Type B pancreatic cell (in vitro differentiated cells): ENCODE measurements at regions not wholly inside any gene's neighbourhood (a gene's known extent, or its start where the extent isn't known, plus 50 kb on each side); places are given as distances from the start of the nearest gene placed in this dataset.
"Not testable (repeated sequence)": the region's sequence is repeated elsewhere in the genome, so short reads cannot be mapped to it uniquely, and the experiment has no call there.

ENCODE experiments used
- DNase-seq: peaks from one replicate; pipeline ENCODE4 v3.0.0; 2021; ENCODE audit warnings: mixed read lengths; ENCODE audit not compliant: unreplicated experiment; ENCODE audit errors: extremely low spot score
- H3K27ac Mint-ChIP-seq: 2 replicates; pipeline ENCODE4 v1.8.0; 2021; ENCODE audit warnings: mild to moderate bottlenecking, mixed read lengths
- H3K27me3 Mint-ChIP-seq: 2 replicates; pipeline ENCODE4 v1.8.0; 2021; ENCODE audit warnings: mixed read lengths
- H3K36me3 Mint-ChIP-seq: 2 replicates; pipeline ENCODE4 v1.8.0; 2021; ENCODE audit warnings: mixed read lengths
- H3K4me1 Mint-ChIP-seq: one replicate; pipeline ENCODE4 v1.8.0; 2021; ENCODE audit warnings: mixed read lengths; ENCODE audit not compliant: unreplicated experiment
- H3K4me3 Mint-ChIP-seq: 2 replicates; pipeline ENCODE4 v1.8.0; 2021; ENCODE audit warnings: mild to moderate bottlenecking, mixed read lengths
- H3K9me3 Mint-ChIP-seq: 2 replicates; pipeline ENCODE4 v1.8.0; 2021; ENCODE audit warnings: mixed read lengths
- CTCF ChIP-seq: fragments of 200-600 bp; sonication (generic); conservative IDR thresholded peaks from 2 replicates; pipeline ENCODE4 v1.5.0; 2021; ENCODE audit warnings: antibody characterized with exemption, mild to moderate bottlenecking

GRCh38 chr16:22710326-22710725 lies 103.6 kb upstream of the HS3ST2 start:
- Mint-ChIP-seq H3K27ac (no peak overlapping the region), H3K4me1 (no peaks in the 10 kb centered on the region), H3K4me3 (no peak overlapping the region), H3K36me3 (no peaks in the 10 kb centered on the region), H3K27me3 (peaks cover 11% of the 10 kb centered on the region), H3K9me3 (no peaks in the 10 kb centered on the region)
- TF ChIP-seq CTCF: no peak
- DNase-seq: no peak

GRCh38 chr16:22711847-22712246 lies 102.1 kb upstream of the HS3ST2 start:
- no peak for DNase-seq
- H3K9me3 Mint-ChIP-seq: no peaks in the 10 kb centered on the region
- H3K4me3 Mint-ChIP-seq: no peak overlapping the region
- H3K27ac Mint-ChIP-seq: no peak overlapping the region
- H3K36me3 Mint-ChIP-seq: no peaks in the 10 kb centered on the region
- TF ChIP-seq CTCF: no peak
- H3K27me3 Mint-ChIP-seq: peaks cover 5% of the 10 kb centered on the region
- H3K4me1 Mint-ChIP-seq: no peaks in the 10 kb centered on the region

- Mint-ChIP-seq H3K36me3 (no peaks in the 10 kb centered on the region), H3K27ac (no peak overlapping the region), H3K27me3 (peaks cover 5% of the 10 kb centered on the region), H3K4me3 (no peak overlapping the region), H3K4me1 (no peaks in the 10 kb centered on the region), H3K9me3 (no peaks in the 10 kb centered on the region)
- DNase-seq: no peak
- no peak for TF ChIP-seq CTCF
These were observed 101.5 kb upstream of the HS3ST2 start for GRCh38 chr16:22712471-22712870.

- not testable (repeated sequence) for H3K4me1 Mint-ChIP-seq, H3K36me3 Mint-ChIP-seq, DNase-seq, H3K27ac Mint-ChIP-seq, H3K4me3 Mint-ChIP-seq, H3K9me3 Mint-ChIP-seq
- H3K27me3 Mint-ChIP-seq: peaks cover 21% of the 10 kb centered on the region
These were observed 95.4 kb upstream of the HS3ST2 start for GRCh38 chr16:22718598-22718997.

GRCh38 chr16:22719945-22720344 lies 94.0 kb upstream of the HS3ST2 start:
- H3K4me3 Mint-ChIP-seq: no peak overlapping the region
- no peak for TF ChIP-seq CTCF
- DNase-seq: no peak
- peaks cover 26% of the 10 kb centered on the region for H3K27me3 Mint-ChIP-seq
- no peaks in the 10 kb centered on the region for H3K4me1 Mint-ChIP-seq
- no peaks in the 10 kb centered on the region for H3K36me3 Mint-ChIP-seq
- no peak overlapping the region for H3K27ac Mint-ChIP-seq
- H3K9me3 Mint-ChIP-seq: no peaks in the 10 kb centered on the region

- Mint-ChIP-seq H3K9me3 (no peaks in the 10 kb centered on the region), H3K36me3 (no peaks in the 10 kb centered on the region), H3K27ac (no peak overlapping the region), H3K4me3 (no peak overlapping the region), H3K4me1 (no peaks in the 10 kb centered on the region), H3K27me3 (peaks cover 32% of the 10 kb centered on the region)
- DNase-seq: no peak
- no peak for TF ChIP-seq CTCF
These were observed 92.4 kb upstream of the HS3ST2 start for GRCh38 chr16:22721511-22722100.

GRCh38 chr16:22722551-22723541 lies 91.1 kb upstream of the HS3ST2 start:
- H3K4me1 Mint-ChIP-seq, H3K36me3 Mint-ChIP-seq, H3K9me3 Mint-ChIP-seq, DNase-seq, H3K27ac Mint-ChIP-seq, H3K4me3 Mint-ChIP-seq: not testable (repeated sequence)
- H3K27me3 Mint-ChIP-seq: peaks cover 31% of the 10 kb centered on the region
